HG03097 (cell line): ENCODE measurements at regions not wholly inside any gene's neighbourhood (a gene's known extent, or its start where the extent isn't known, plus 50 kb on each side); places are given as distances from the start of the nearest gene placed in this dataset.
"Not testable (repeated sequence)": the region's sequence is repeated elsewhere in the genome, so short reads cannot be mapped to it uniquely, and the experiment has no call there.

ENCODE experiments used
- ATAC-seq: cut with Tn5 transposase; IDR thresholded peaks from one replicate; pipeline ENCODE4 v1.9.1; 2021; ENCODE audit not compliant: unreplicated experiment, low FRiP score

GRCh38 chr7:94169682-94170081 lies 165.5 kb upstream of the BET1 start:
- ATAC-seq, result no peak

- peak; percentile 89 for ATAC-seq
These were observed 166.7 kb upstream of the BET1 start for GRCh38 chr7:94170836-94171235.

- no peak for ATAC-seq
These were observed 169.3 kb upstream of the BET1 start for GRCh38 chr7:94173436-94173835.

GRCh38 chr7:94174375-94174774 lies 170.2 kb upstream of the BET1 start:
- ATAC-seq, result no peak

GRCh38 chr7:94174956-94175355 lies 170.8 kb upstream of the BET1 start:
- ATAC-seq, result no peak

GRCh38 chr7:94176694-94177200 lies 172.6 kb upstream of the BET1 start:
- ATAC-seq, result no peak

- ATAC-seq, result no peak
These were observed 173.3 kb upstream of the BET1 start for GRCh38 chr7:94177441-94177840.

- ATAC-seq, result peak; percentile 91
These were observed 174.1 kb upstream of the BET1 start for GRCh38 chr7:94178230-94178629.

GRCh38 chr7:94179466-94179865 lies 175.3 kb upstream of the BET1 start:
- ATAC-seq, result no peak

- ATAC-seq, result no peak
These were observed 177.9 kb upstream of the BET1 start for GRCh38 chr7:94182066-94182465.

- no peak for ATAC-seq
These were observed 178.6 kb upstream of the BET1 start for GRCh38 chr7:94182721-94183120.

GRCh38 chr7:94183289-94183749 lies 179.2 kb upstream of the BET1 start:
- no peak for ATAC-seq

GRCh38 chr7:94183891-94184290 lies 179.7 kb upstream of the BET1 start:
- no peak for ATAC-seq

- ATAC-seq, result no peak
These were observed 184.2 kb upstream of the BET1 start for GRCh38 chr7:94188350-94188749.

- ATAC-seq, result no peak
These were observed 186.5 kb upstream of the BET1 start for GRCh38 chr7:94190599-94191061.

- ATAC-seq, result not testable (repeated sequence)
These were observed 190.3 kb upstream of the BET1 start for GRCh38 chr7:94194426-94194825.

- ATAC-seq, result no peak
These were observed 191.0 kb upstream of the BET1 start for GRCh38 chr7:94195201-94195600.

GRCh38 chr7:94195813-94196212 lies 191.7 kb upstream of the BET1 start:
- no peak for ATAC-seq

- ATAC-seq, result no peak
These were observed 189.2 kb upstream of the COL1A2 start for GRCh38 chr7:94205529-94205928.

- no peak for ATAC-seq
These were observed 188.4 kb upstream of the COL1A2 start for GRCh38 chr7:94206295-94206694.

GRCh38 chr7:94212160-94212559 lies 182.5 kb upstream of the COL1A2 start:
- ATAC-seq, result no peak

GRCh38 chr7:94216944-94217461 lies 177.7 kb upstream of the COL1A2 start:
- no peak for ATAC-seq

- no peak for ATAC-seq
These were observed 176.9 kb upstream of the COL1A2 start for GRCh38 chr7:94217766-94218165.
